ENCODE measurements at regions not wholly inside any gene's neighbourhood (a gene's known extent, or its start where the extent isn't known, plus 50 kb on each side); places are given as distances from the start of the nearest gene placed in this dataset.

- H3K27me3 ChIP-seq = no peaks in the 10 kb centered on the region
- no peak overlapping the region for H3K27ac ChIP-seq (replicated peaks in 1 of 4)
- no peaks in the 10 kb centered on the region for H3K36me3 ChIP-seq
- H3K4me1 ChIP-seq = no peaks in the 10 kb centered on the region
- intact Hi-C loops (cut with DNase I) = no loop called here
- no peak for TF ChIP-seq CTCF (IDR thresholded peaks at IDR 0.05)
- H3K4me3 ChIP-seq = no peak overlapping the region
- DNase-seq (ENCODE audit: extremely low spot score) = no peak
- no peaks in the 10 kb centered on the region for H3K9me3 ChIP-seq
- WGBS = 87% methylated on average over 4 of the region's 4 CpGs
Measured at GRCh38 chr13:76239031-76239680, 603.0 kb downstream of the LMO7 start.

GRCh38 chr13:76231522-76232167 lies 595.5 kb downstream of the LMO7 start:
- H3K27ac ChIP-seq (replicated peaks in 1 of 4) = no peak overlapping the region
- TF ChIP-seq POLR2AphosphoS5 (IDR thresholded peaks at IDR 0.05) (no peak), CTCF (IDR thresholded peaks at IDR 0.05) (no peak), POLR2A (IDR thresholded peaks at IDR 0.05; ENCODE audit: low read depth) (no peak), EP300 (IDR thresholded peaks at IDR 0.05) (no peak)
- intact Hi-C loops (cut with DNase I) = no loop called here
- H3K27me3 ChIP-seq = no peaks in the 10 kb centered on the region
- peaks cover 0 to 5% (median 0%) of the 10 kb centered on the region in 4 donors for H3K4me1 ChIP-seq
- H3K4me3 ChIP-seq = no peak overlapping the region
- WGBS = 93% methylated on average over 3 of the region's 4 CpGs
- H3K36me3 ChIP-seq = no peaks in the 10 kb centered on the region
- no peak for DNase-seq (ENCODE audit: extremely low spot score)
- H3K9me3 ChIP-seq = no peaks in the 10 kb centered on the region

- no peak for DNase-seq (ENCODE audit: extremely low spot score)
- no peak overlapping the region for H3K4me3 ChIP-seq
- 80% methylated on average over 2 of the region's 2 CpGs for WGBS
- intact Hi-C loops (cut with DNase I) = no loop called here
- peaks cover 0 to 10% (median 4%) of the 10 kb centered on the region in 4 donors for H3K4me1 ChIP-seq
- H3K9me3 ChIP-seq = no peaks in the 10 kb centered on the region
- TF ChIP-seq POLR2AphosphoS5 (IDR thresholded peaks at IDR 0.05) (no peak), POLR2A (IDR thresholded peaks at IDR 0.05; ENCODE audit: low read depth) (no peak), EP300 (IDR thresholded peaks at IDR 0.05) (no peak), CTCF (IDR thresholded peaks at IDR 0.05) (no peak)
- H3K27me3 ChIP-seq = no peaks in the 10 kb centered on the region
- no peak overlapping the region for H3K27ac ChIP-seq (replicated peaks in 1 of 4)
- H3K36me3 ChIP-seq = no peaks in the 10 kb centered on the region
Measured at GRCh38 chr13:76229281-76229680, 593.2 kb downstream of the LMO7 start.

- Histone ChIP-seq H3K36me3 (no peaks in the 10 kb centered on the region), H3K27ac (replicated peaks in 1 of 4) (no peak overlapping the region), H3K4me1 (peaks cover 0 to 10% (median 4%) of the 10 kb centered on the region in 4 donors), H3K9me3 (no peaks in the 10 kb centered on the region), H3K27me3 (no peaks in the 10 kb centered on the region), H3K4me3 (no peak overlapping the region)
- DNase-seq (ENCODE audit: extremely low spot score) = no peak
- 79% methylated on average over 1 of the region's 1 CpG for WGBS
- TF ChIP-seq CTCF (IDR thresholded peaks at IDR 0.05) = no peak
- intact Hi-C loops (cut with DNase I) = no loop called here
Measured at GRCh38 chr13:76226941-76227340, 590.8 kb downstream of the LMO7 start.
